MCF 10A (cell line): ENCODE measurements at regions not wholly inside any gene's neighbourhood (a gene's known extent, or its start where the extent isn't known, plus 50 kb on each side); places are given as distances from the start of the nearest gene placed in this dataset.

Experiments
- BruUV-seq: library from RNA; stranded (reverse); fragments of 400-500 nt; replicated peaks from 2 replicates; lab custom pipeline; 2021; lab: Mats Ljungman, UMichigan
- CTCF ChIA-PET: fragments of 300-600 bp; sonication (Branson Sonifier 250); formaldehyde crosslinking; extraction: SDS; loops from one replicate; lab custom pipeline; 2021; ENCODE audit warnings: antibody characterized with exemption, inconsistent platforms; lab: Yijun Ruan, JAX
- POLR2A ChIA-PET: fragments of 300-600, 350-650 bp; sonication (Branson Sonifier 250); formaldehyde crosslinking; extraction: SDS; loops from one replicate; lab custom pipeline; 2020; ENCODE audit warnings: antibody characterized with exemption, inconsistent platforms; lab: Yijun Ruan, JAX
- DNase-seq: peaks from one replicate; pipeline ENCODE4 v3.0.0-alpha.2; 2018; ENCODE audit not compliant: unreplicated experiment
- H3K27ac Mint-ChIP-seq: one replicate; pipeline ENCODE4 v1.8.0; 2022; ENCODE audit warnings: mild to moderate bottlenecking, low read depth, mixed read lengths; ENCODE audit not compliant: unreplicated experiment
- H3K27me3 Mint-ChIP-seq: one replicate; pipeline ENCODE4 v1.8.0; 2022; ENCODE audit warnings: mixed read lengths; ENCODE audit not compliant: insufficient read depth, unreplicated experiment
- H3K36me3 Mint-ChIP-seq: one replicate; pipeline ENCODE4 v1.8.0; 2022; ENCODE audit warnings: mild to moderate bottlenecking, moderate library complexity, mixed read lengths; ENCODE audit not compliant: insufficient read depth, unreplicated experiment
- H3K4me1 Mint-ChIP-seq: one replicate; pipeline ENCODE4 v1.8.0; 2022; ENCODE audit warnings: mixed read lengths; ENCODE audit not compliant: insufficient read depth, unreplicated experiment
- H3K4me3 Mint-ChIP-seq: one replicate; pipeline ENCODE4 v1.8.0; 2022; ENCODE audit warnings: mild to moderate bottlenecking, moderate library complexity, mixed read lengths; ENCODE audit not compliant: unreplicated experiment
- H3K9me3 Mint-ChIP-seq: one replicate; pipeline ENCODE4 v1.8.0; 2022; ENCODE audit warnings: mixed read lengths; ENCODE audit not compliant: unreplicated experiment
- intact Hi-C: fragments of 100-400 bp; cut with micrococcal nuclease; formaldehyde crosslinking; loops from 2 replicates; pipeline ENCODE4 v1.14.1; 2022
- TF ChIP-seq, protein P1 (sequence below): fragments of 200-600 bp; IDR thresholded peaks from one replicate; pipeline ENCODE4 v1.8.0; 2022; ENCODE audit warnings: antibody characterized with exemption, mild to moderate bottlenecking; ENCODE audit not compliant: unreplicated experiment

DNA sequence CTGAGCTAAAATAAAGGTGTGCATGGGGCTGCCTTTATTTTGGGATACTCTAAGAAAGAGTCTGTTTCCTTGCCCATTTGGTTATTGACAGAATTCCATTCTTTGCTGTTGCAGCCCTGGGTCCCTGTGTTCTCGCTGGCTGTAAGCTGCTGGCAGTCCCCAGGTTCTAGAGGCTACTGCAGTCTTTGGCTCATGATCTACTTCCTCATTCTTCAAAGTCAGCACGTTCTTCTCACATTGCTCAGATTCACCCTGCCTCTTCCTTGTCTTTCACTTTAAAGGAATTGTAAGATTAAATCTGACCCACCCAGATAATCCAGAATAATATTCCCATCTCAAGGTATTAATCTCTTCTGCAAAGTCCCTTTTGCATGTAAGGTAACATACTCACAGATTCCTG, 620.3 kb downstream of the CCSER2 start:
- BruUV-seq: no TSS peak
- no peak for DNase-seq
- H3K9me3 Mint-ChIP-seq: peaks cover 19% of the 10 kb centered on the region

DNA sequence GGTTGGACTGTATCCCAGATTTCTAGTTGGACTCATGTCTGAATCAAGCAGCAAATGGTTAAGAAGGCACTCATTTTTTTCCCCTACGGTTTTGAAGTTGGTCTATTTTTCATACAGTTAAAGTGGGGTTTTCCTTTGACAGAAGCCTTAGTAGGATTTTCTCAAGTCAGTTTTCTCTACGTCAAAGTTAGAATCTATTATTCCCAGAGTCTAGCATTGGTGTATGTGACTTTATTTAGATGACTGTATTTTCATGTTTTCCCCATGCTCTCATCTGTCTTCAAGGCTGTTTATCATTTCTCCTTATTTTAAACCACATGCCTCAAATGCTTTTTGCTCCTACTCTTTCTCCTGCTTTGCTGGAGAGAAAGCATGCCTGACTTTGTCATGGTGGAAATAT, 623.2 kb downstream of the CCSER2 start:
- Mint-ChIP-seq H3K36me3 (no peaks in the 10 kb centered on the region), H3K4me1 (no peaks in the 10 kb centered on the region), H3K27me3 (no peaks in the 10 kb centered on the region), H3K4me3 (no peak overlapping the region), H3K9me3 (peaks cover 21% of the 10 kb centered on the region), H3K27ac (no peak overlapping the region)
- intact Hi-C loops: no loop called here
- CTCF ChIA-PET: no interaction called here
- BruUV-seq: no TSS peak
- TF ChIP-seq, protein P1, sequence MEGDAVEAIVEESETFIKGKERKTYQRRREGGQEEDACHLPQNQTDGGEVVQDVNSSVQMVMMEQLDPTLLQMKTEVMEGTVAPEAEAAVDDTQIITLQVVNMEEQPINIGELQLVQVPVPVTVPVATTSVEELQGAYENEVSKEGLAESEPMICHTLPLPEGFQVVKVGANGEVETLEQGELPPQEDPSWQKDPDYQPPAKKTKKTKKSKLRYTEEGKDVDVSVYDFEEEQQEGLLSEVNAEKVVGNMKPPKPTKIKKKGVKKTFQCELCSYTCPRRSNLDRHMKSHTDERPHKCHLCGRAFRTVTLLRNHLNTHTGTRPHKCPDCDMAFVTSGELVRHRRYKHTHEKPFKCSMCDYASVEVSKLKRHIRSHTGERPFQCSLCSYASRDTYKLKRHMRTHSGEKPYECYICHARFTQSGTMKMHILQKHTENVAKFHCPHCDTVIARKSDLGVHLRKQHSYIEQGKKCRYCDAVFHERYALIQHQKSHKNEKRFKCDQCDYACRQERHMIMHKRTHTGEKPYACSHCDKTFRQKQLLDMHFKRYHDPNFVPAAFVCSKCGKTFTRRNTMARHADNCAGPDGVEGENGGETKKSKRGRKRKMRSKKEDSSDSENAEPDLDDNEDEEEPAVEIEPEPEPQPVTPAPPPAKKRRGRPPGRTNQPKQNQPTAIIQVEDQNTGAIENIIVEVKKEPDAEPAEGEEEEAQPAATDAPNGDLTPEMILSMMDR: no peak
- POLR2A ChIA-PET: no interaction called here
- no peak for DNase-seq

More for the DNA sequence above, 620.3 kb downstream of the CCSER2 start:
- no peaks in the 10 kb centered on the region for H3K36me3 Mint-ChIP-seq
- intact Hi-C loops: no loop called here
- no peak overlapping the region for H3K27ac Mint-ChIP-seq
- H3K4me3 Mint-ChIP-seq: no peak overlapping the region
- ChIA-PET CTCF (no interaction called here), POLR2A (no interaction called here)
- TF ChIP-seq, protein P1: no peak
- H3K4me1 Mint-ChIP-seq: no peaks in the 10 kb centered on the region
- no peaks in the 10 kb centered on the region for H3K27me3 Mint-ChIP-seq

GRCh38 chr10:84957427-84957826, 629.0 kb downstream of the CCSER2 start:
- intact Hi-C loops: no loop called here
- no peaks in the 10 kb centered on the region for H3K27me3 Mint-ChIP-seq
- no peak overlapping the region for H3K4me3 Mint-ChIP-seq
- H3K4me1 Mint-ChIP-seq: no peaks in the 10 kb centered on the region
- no peak for DNase-seq
- ChIA-PET CTCF (interaction anchor here (0.7 kb wide), 1 partner anchor 1090 kb away, joined by 3 read pairs; no protein-coding TSS in a partner anchor), POLR2A (no interaction called here)
- BruUV-seq: no TSS peak
- TF ChIP-seq, protein P1: no peak
- no peaks in the 10 kb centered on the region for H3K36me3 Mint-ChIP-seq
- H3K27ac Mint-ChIP-seq: no peak overlapping the region
- H3K9me3 Mint-ChIP-seq: peaks cover 14% of the 10 kb centered on the region

DNA sequence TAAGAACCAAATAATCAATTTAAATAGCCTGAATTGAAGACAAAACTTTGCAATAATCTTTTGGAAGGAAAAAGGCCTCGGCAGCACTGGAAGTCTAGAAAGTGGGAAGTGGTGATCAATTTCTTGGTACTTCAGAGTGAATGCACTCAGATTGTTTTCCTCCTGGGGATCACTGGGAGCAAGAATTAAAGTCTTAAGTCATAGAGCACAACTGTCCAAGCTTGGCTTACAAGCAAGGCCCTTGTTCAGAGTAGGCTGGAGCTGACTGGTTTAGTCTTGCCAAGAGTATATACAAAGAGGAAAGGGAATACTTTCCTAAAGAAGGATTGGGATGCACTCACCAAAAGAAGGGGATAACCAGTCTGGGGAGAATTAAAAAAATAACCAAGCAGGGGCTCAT, 637.1 kb downstream of the CCSER2 start:
- ChIA-PET POLR2A (interaction anchor here (0.6 kb wide), 1 partner anchor 91 kb away, joined by 4 read pairs; no protein-coding TSS in a partner anchor), CTCF (no interaction called here)
- H3K27me3 Mint-ChIP-seq: no peaks in the 10 kb centered on the region
- intact Hi-C loops: no loop called here
- H3K9me3 Mint-ChIP-seq: peaks cover 37% of the 10 kb centered on the region
- DNase-seq: no peak
- TF ChIP-seq, protein P1: no peak
- BruUV-seq: no TSS peak
- H3K36me3 Mint-ChIP-seq: no peaks in the 10 kb centered on the region
- H3K27ac Mint-ChIP-seq: no peak overlapping the region
- H3K4me1 Mint-ChIP-seq: peaks cover 4% of the 10 kb centered on the region
- H3K4me3 Mint-ChIP-seq: no peak overlapping the region
